H9 (cell line): ENCODE measurements at regions not wholly inside any gene's neighbourhood (a gene's known extent, or its start where the extent isn't known, plus 50 kb on each side); places are given as distances from the start of the nearest gene placed in this dataset.

ENCODE experiments used
- DNase-seq: peaks from one replicate; pipeline ENCODE4 v3.0.0-alpha.2; 2017
- H2AFZ ChIP-seq: one replicate; pipeline ENCODE4 v1.6.1; 2013; ENCODE audit warnings: mild to moderate bottlenecking, low read length, control low read depth, moderate library complexity
- H2AK5ac ChIP-seq: 2 replicates; pipeline ENCODE4 v1.6.1; 2013; ENCODE audit warnings: low read length, control low read depth, mixed read lengths; ENCODE audit not compliant: insufficient read length
- H2BK120ac ChIP-seq: one replicate; pipeline ENCODE4 v1.6.1; 2013; ENCODE audit warnings: low read depth, mild to moderate bottlenecking, low read length, control low read depth, inconsistent platforms; ENCODE audit not compliant: poor library complexity, severe bottlenecking
- H2BK12ac ChIP-seq: 2 replicates; pipeline ENCODE4 v1.6.1; 2013; ENCODE audit warnings: low read length, control low read depth, mixed read lengths, low read depth; ENCODE audit not compliant: insufficient read length
- H2BK15ac ChIP-seq: 2 replicates; pipeline ENCODE4 v1.6.1; 2013; ENCODE audit warnings: low read depth, low read length, control low read depth
- H2BK20ac ChIP-seq: one replicate; pipeline ENCODE4 v1.6.1; 2013; ENCODE audit warnings: low read depth, mild to moderate bottlenecking, low read length, control low read depth, inconsistent platforms; ENCODE audit not compliant: poor library complexity, severe bottlenecking
- H2BK5ac ChIP-seq: 2 replicates; pipeline ENCODE4 v1.6.1; 2013; ENCODE audit warnings: low read length, control low read depth, mixed read lengths; ENCODE audit not compliant: insufficient read length
- H3K14ac ChIP-seq: 2 replicates; pipeline ENCODE4 v1.6.1; 2013; ENCODE audit warnings: low read length, control low read depth; ENCODE audit not compliant: insufficient read depth
- H3K18ac ChIP-seq: 2 replicates; pipeline ENCODE4 v1.6.1; 2013; ENCODE audit warnings: low read depth, mild to moderate bottlenecking, mixed read lengths, low read length, control low read depth; ENCODE audit not compliant: insufficient read length
- H3K23ac ChIP-seq: 2 replicates; pipeline ENCODE4 v1.6.1; 2013; ENCODE audit warnings: low read length, control low read depth, mixed read lengths, low read depth; ENCODE audit not compliant: insufficient read length
- H3K23me2 ChIP-seq: 2 replicates; pipeline ENCODE4 v1.6.1; 2013; ENCODE audit warnings: low read depth, mild to moderate bottlenecking, mixed read lengths, low read length, control low read depth; ENCODE audit not compliant: insufficient read length, poor library complexity, severe bottlenecking
- H3K27ac ChIP-seq: 2 replicates; pipeline ENCODE4 v1.5.1; 2013; ENCODE audit warnings: low read length, control low read depth, mixed read lengths, low read depth; ENCODE audit not compliant: insufficient read length
- H3K27me3 ChIP-seq: 2 replicates; pipeline ENCODE4 v1.6.1; 2013; ENCODE audit warnings: low read length, control low read depth, inconsistent platforms; ENCODE audit not compliant: insufficient read depth
- H3K4ac ChIP-seq: 2 replicates; pipeline ENCODE4 v1.6.1; 2013; ENCODE audit warnings: low read depth, mild to moderate bottlenecking, control low read depth, inconsistent platforms, low read length, moderate library complexity
- H3K4me1 ChIP-seq: 2 replicates; pipeline ENCODE4 v1.6.1; 2013; ENCODE audit warnings: low read length, control low read depth, inconsistent platforms; ENCODE audit not compliant: insufficient read depth
- H3K4me2 ChIP-seq: 2 replicates; pipeline ENCODE4 v1.6.1; 2013; ENCODE audit warnings: low read length, control low read depth, mixed read lengths; ENCODE audit not compliant: insufficient read length, insufficient read depth
- H3K56ac ChIP-seq: 2 replicates; pipeline ENCODE4 v1.6.1; 2013; ENCODE audit warnings: low read depth, mild to moderate bottlenecking, mixed read lengths, low read length, control low read depth; ENCODE audit not compliant: insufficient read length
- H3K79me1 ChIP-seq: 2 replicates; pipeline ENCODE4 v1.6.1; 2013; ENCODE audit warnings: low read depth, mild to moderate bottlenecking, moderate library complexity, low read length, control low read depth, inconsistent platforms; ENCODE audit not compliant: insufficient read depth, poor library complexity, severe bottlenecking
- H3K79me2 ChIP-seq: 2 replicates; pipeline ENCODE4 v1.6.1; 2013; ENCODE audit warnings: low read length, control low read depth, inconsistent platforms; ENCODE audit not compliant: insufficient read depth
- H3K9ac ChIP-seq: 2 replicates; pipeline ENCODE4 v1.6.1; 2013; ENCODE audit warnings: low read length, control low read depth, mixed read lengths; ENCODE audit not compliant: insufficient read length; ENCODE audit errors: extremely low read depth
- H3K9me3 ChIP-seq: one replicate; pipeline ENCODE4 v1.6.1; 2013; ENCODE audit warnings: low read depth, low read length, inconsistent platforms; ENCODE audit not compliant: control insufficient read depth
- H3T11ph ChIP-seq: one replicate; pipeline ENCODE4 v1.6.1; 2013; ENCODE audit warnings: mild to moderate bottlenecking, low read length, control low read depth, inconsistent platforms
- H4K20me1 ChIP-seq: one replicate; pipeline ENCODE4 v1.6.1; 2013; ENCODE audit not compliant: control insufficient read depth, insufficient read length, insufficient read depth
- H4K5ac ChIP-seq: 2 replicates; pipeline ENCODE4 v1.6.1; 2013; ENCODE audit warnings: low read depth, mild to moderate bottlenecking, mixed read lengths, low read length, control low read depth; ENCODE audit not compliant: insufficient read length
- H4K8ac ChIP-seq: replicated peaks from 2 replicates; pipeline ENCODE4 v1.6.1; 2013; ENCODE audit warnings: low read length, control low read depth, mixed read lengths, low read depth; ENCODE audit not compliant: insufficient read length
- H4K91ac ChIP-seq: 2 replicates; pipeline ENCODE4 v1.6.1; 2013; ENCODE audit warnings: low read depth, mild to moderate bottlenecking, moderate library complexity, mixed read lengths, low read length, control low read depth; ENCODE audit not compliant: insufficient read length
- H3K27ac Mint-ChIP-seq, 3 experiments: 2 replicates in 2 of 3; 3 replicates in 1 of 3; pipeline ENCODE4 v1.8.0; 2020 to 2021; ENCODE audit warnings: mixed read lengths in 3 of 3, mild to moderate bottlenecking in 1 of 3, moderate library complexity in 1 of 3
- H3K27me3 Mint-ChIP-seq: 2 replicates; pipeline ENCODE4 v1.8.0; 2021; ENCODE audit warnings: low read depth, mild to moderate bottlenecking, moderate library complexity, mixed read lengths
- H3K36me3 Mint-ChIP-seq, 3 experiments: 2 replicates in 2 of 3; 3 replicates in 1 of 3; pipeline ENCODE4 v1.8.0; 2020 to 2021; ENCODE audit warnings: low read depth in 3 of 3, mixed read lengths in 3 of 3; ENCODE audit not compliant: insufficient read depth in 1 of 3
- H3K4me1 Mint-ChIP-seq, 2 experiments: 2 replicates each; pipeline ENCODE4 v1.8.0; 2020; ENCODE audit warnings: mixed read lengths in 2 of 2
- H3K4me3 Mint-ChIP-seq, 2 experiments: 2 replicates in 1 of 2; 3 replicates in 1 of 2; pipeline ENCODE4 v1.8.0; 2020 to 2021; ENCODE audit warnings: mild to moderate bottlenecking in 2 of 2, mixed read lengths in 2 of 2, moderate library complexity in 1 of 2
- H3K9me3 Mint-ChIP-seq, 2 experiments: 2 replicates in 1 of 2; 3 replicates in 1 of 2; pipeline ENCODE4 v1.8.0; 2020; ENCODE audit warnings: mild to moderate bottlenecking in 2 of 2, mixed read lengths in 2 of 2, moderate library complexity in 1 of 2
- CTCF ChIP-seq: fragments of 200-600 bp; sonication (generic); conservative IDR thresholded peaks from 3 replicates; pipeline ENCODE4 v1.8.0; 2021; ENCODE audit warnings: antibody characterized with exemption, mild to moderate bottlenecking
- WGBS: extraction: QIAGEN DNeasy Blood & Tissue Kit; methylation state at CpG from one replicate; pipeline ENCODE4 v1.1.7; 2013; ENCODE audit warnings: missing lambda C conversion rate, low lambda C conversion rate, mixed read lengths; ENCODE audit not compliant: insufficient read length; ENCODE audit errors: extremely low coverage; 5-methylcytosine and 5-hydroxymethylcytosine counted together

GRCh38 chr4:188619456-188620149 lies 480.4 kb downstream of the TRIML1 start:
- Histone ChIP-seq H3K23me2 (no peaks in the 10 kb centered on the region), H3K27ac (no peak overlapping the region), H2BK20ac (no peak overlapping the region), H3T11ph (no peak overlapping the region), H3K56ac (no peak overlapping the region), H2AFZ (no peak overlapping the region), H3K23ac (no peak overlapping the region), H3K9ac (no peak overlapping the region), H2AK5ac (no peak overlapping the region), H3K4me2 (no peak overlapping the region), H4K5ac (no peak overlapping the region), H4K20me1 (no peaks in the 10 kb centered on the region), H3K4me1 (no peaks in the 10 kb centered on the region; the same call in 1 of the 2 replicates), H3K27me3 (no peaks in the 10 kb centered on the region), H3K9me3 (no peaks in the 10 kb centered on the region), H4K91ac (no peak overlapping the region), H2BK15ac (no peak overlapping the region), H2BK120ac (no peak overlapping the region), H3K79me1 (no peaks in the 10 kb centered on the region), H3K18ac (no peak overlapping the region), H3K4ac (no peak overlapping the region), H3K79me2 (no peaks in the 10 kb centered on the region), H3K14ac (no peak overlapping the region), H4K8ac (no peak overlapping the region), H2BK12ac (no peak overlapping the region), H2BK5ac (no peak overlapping the region)
- Mint-ChIP-seq H3K36me3 (no peaks in the 10 kb centered on the region; a peak in 1 of 7 replicates), H3K27me3 (peaks cover 36% of the 10 kb centered on the region), H3K4me1 (peaks cover 17 to 20% of the 10 kb centered on the region in 2 experiments), H3K4me3 (peak overlapping the region; percentile 2 to 14; a peak in 2 of 5 replicates), H3K27ac (no peak overlapping the region), H3K9me3 (no peaks in the 10 kb centered on the region)
- TF ChIP-seq CTCF: peak; percentile 24; the same call in 1 of the 3 replicates
- peak; percentile 36 for DNase-seq
- no CpG with 5 or more reads among the region's 18 CpGs for WGBS
